ENCODE measurements at regions not wholly inside any gene's neighbourhood (a gene's known extent, or its start where the extent isn't known, plus 50 kb on each side); places are given as distances from the start of the nearest gene placed in this dataset.

DNA sequence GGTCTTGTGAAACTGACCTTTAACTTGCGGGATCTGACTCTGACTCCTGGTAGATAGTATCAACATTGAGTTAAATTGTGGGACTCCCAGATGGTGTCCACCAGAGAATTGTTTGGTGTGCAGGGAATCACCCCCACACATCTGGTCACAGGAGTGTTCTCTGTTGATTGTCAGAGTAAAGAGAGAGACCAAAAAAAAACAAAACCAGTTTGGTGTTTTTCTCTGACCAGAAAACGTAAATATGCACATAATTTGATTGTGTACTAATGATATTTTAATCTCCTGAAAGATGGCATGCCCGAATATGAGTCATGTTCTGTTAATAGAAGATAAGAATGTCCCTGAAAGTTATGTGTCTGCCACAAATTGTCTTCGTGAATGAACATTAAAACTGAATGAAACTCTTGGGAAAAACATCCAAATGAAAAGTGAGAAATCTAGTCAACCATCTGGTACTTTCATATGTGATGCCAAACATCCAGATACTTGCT, 118.5 kb upstream of the GPC6 start:
- WGBS (ENCODE audit: missing lambda C conversion rate), result 5% methylated on average over 4 of the region's 4 CpGs

DNA sequence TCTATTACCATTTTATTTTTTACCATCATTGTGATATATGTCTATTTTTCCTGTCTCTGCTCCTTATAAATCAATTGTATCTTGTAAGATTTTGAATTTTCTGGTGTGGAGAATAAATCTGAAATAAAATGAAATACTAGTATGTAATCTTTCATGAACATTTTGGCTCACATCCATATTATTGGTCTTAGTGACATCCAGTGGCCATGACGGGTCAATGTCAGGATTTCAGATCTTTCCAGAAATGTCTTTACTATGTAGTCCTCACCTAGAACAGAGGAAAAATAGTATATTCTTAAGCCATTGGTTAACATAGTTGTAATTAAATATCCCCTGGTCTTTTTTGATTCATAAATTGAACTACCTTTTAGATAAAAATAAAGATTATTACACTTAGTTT, 109.8 kb upstream of the GPC6 start:
- no peak overlapping the region for H3K27ac ChIP-seq
- TF ChIP-seq SMC3 (IDR thresholded peaks at IDR 0.05) (no peak), FOSB (CRISPR knock-in tag; IDR thresholded peaks at IDR 0.05) (no peak), KDM1A (IDR thresholded peaks at IDR 0.05; ENCODE audit: low read depth) (no peak), CBX2 (IDR thresholded peaks at IDR 0.05; ENCODE audit: borderline replicate concordance, low read depth) (no peak)
- TF ChIP-seq, protein P1, sequence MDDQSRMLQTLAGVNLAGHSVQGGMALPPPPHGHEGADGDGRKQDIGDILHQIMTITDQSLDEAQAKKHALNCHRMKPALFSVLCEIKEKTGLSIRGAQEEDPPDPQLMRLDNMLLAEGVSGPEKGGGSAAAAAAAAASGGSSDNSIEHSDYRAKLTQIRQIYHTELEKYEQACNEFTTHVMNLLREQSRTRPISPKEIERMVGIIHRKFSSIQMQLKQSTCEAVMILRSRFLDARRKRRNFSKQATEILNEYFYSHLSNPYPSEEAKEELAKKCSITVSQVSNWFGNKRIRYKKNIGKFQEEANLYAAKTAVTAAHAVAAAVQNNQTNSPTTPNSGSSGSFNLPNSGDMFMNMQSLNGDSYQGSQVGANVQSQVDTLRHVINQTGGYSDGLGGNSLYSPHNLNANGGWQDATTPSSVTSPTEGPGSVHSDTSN (IDR thresholded peaks at IDR 0.05), result no peak
- no peaks in the 10 kb centered on the region for H3K9me3 ChIP-seq
- DNase-seq (ENCODE audit: low read depth in 1 of 2, low spot score in 1 of 2) (no peak), FAIRE-seq (no peak), ATAC-seq (no peak)
- H3K4me1 ChIP-seq, result no peaks in the 10 kb centered on the region
- 32% methylated on average over 1 of the region's 1 CpG for WGBS (ENCODE audit: missing lambda C conversion rate)
- POLR2A ChIA-PET, result no interaction called here
- H3K4me3 ChIP-seq, result no peak overlapping the region
- CTCF ChIA-PET, result no interaction called here
- no peak overlapping the region for H3K4me2 ChIP-seq

More for the DNA sequence above, 118.5 kb upstream of the GPC6 start:
- no peak overlapping the region for H3K4me3 ChIP-seq
- POLR2A ChIA-PET, result interaction anchor here (0.6 kb wide), 1 partner anchor 19 kb away, joined by 3 read pairs; no protein-coding TSS in a partner anchor
- DNase-seq (ENCODE audit: low read depth in 1 of 2, low spot score in 1 of 2) (no peak), ATAC-seq (no peak), FAIRE-seq (no peak)
- H3K4me1 ChIP-seq, result no peaks in the 10 kb centered on the region
- no peak overlapping the region for H3K4me2 ChIP-seq
- TF ChIP-seq, protein P2, sequence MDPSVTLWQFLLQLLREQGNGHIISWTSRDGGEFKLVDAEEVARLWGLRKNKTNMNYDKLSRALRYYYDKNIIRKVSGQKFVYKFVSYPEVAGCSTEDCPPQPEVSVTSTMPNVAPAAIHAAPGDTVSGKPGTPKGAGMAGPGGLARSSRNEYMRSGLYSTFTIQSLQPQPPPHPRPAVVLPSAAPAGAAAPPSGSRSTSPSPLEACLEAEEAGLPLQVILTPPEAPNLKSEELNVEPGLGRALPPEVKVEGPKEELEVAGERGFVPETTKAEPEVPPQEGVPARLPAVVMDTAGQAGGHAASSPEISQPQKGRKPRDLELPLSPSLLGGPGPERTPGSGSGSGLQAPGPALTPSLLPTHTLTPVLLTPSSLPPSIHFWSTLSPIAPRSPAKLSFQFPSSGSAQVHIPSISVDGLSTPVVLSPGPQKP (IDR thresholded peaks at IDR 0.05; ENCODE audit: low read depth, low read length), result no peak
- TF ChIP-seq FOXS1 (CRISPR knock-in tag; IDR thresholded peaks at IDR 0.05) (no peak), HOXA7 (CRISPR knock-in tag; IDR thresholded peaks at IDR 0.05) (no peak), ZC3H11A (IDR thresholded peaks at IDR 0.05) (no peak), HDAC2 (IDR thresholded peaks at IDR 0.05) (no peak), EHMT2 (IDR thresholded peaks at IDR 0.05; ENCODE audit: low read depth) (no peak), EP300 (IDR thresholded peaks at IDR 0.05) (no peak), BHLHE40 (IDR thresholded peaks at IDR 0.05; ENCODE audit: low read depth, low read length) (no peak), FOSB (CRISPR knock-in tag; IDR thresholded peaks at IDR 0.05) (no peak), CBX8 (IDR thresholded peaks at IDR 0.05) (no peak), FOSL2 (IDR thresholded peaks at IDR 0.05) (no peak), FOSL2 (CRISPR knock-in tag; IDR thresholded peaks at IDR 0.05) (no peak), ZSCAN20 (CRISPR knock-in tag; IDR thresholded peaks at IDR 0.05) (no peak), MYC (IDR thresholded peaks at IDR 0.05; ENCODE audit: borderline replicate concordance, low read length) (no peak)
- TF ChIP-seq, protein P3, sequence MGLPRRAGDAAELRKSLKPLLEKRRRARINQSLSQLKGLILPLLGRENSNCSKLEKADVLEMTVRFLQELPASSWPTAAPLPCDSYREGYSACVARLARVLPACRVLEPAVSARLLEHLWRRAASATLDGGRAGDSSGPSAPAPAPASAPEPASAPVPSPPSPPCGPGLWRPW (IDR thresholded peaks at IDR 0.05), result no peak
- TF ChIP-seq, protein P4, sequence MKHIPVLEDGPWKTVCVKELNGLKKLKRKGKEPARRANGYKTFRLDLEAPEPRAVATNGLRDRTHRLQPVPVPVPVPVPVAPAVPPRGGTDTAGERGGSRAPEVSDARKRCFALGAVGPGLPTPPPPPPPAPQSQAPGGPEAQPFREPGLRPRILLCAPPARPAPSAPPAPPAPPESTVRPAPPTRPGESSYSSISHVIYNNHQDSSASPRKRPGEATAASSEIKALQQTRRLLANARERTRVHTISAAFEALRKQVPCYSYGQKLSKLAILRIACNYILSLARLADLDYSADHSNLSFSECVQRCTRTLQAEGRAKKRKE (CRISPR knock-in tag; IDR thresholded peaks at IDR 0.05; ENCODE audit: low read depth), result no peak
- CTCF ChIA-PET, result no interaction called here
- no peaks in the 10 kb centered on the region for H3K9me3 ChIP-seq
- H3K27ac ChIP-seq, result no peak overlapping the region

DNA sequence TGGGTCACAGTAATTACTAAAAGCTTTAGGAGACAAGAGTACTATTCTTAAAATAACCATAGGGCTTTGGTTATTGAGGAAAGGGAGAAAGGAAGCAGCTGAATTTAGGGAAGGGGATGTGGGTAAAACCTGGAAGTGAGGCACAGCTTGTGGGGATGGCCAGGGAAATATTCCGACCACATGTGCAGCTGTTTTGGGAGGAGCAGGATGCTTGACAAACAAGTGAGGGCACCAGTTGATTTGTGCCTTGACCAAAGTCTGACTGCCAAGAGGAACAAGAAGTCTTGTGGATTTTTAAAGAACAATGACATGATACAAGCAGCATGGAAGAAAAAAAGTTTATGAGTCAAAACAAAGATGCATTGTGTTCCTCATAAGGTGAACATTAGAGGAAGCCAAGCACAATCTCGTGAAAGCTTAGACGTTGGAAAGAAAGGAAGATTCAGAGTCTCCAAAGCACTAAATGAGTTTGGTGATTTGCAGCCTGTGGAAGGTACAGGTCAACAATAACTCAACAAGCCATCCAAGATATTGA, 108.5 kb upstream of the GPC6 start:
- Histone ChIP-seq H3K9me3 (no peaks in the 10 kb centered on the region), H3K4me1 (no peaks in the 10 kb centered on the region), H3K4me3 (no peak overlapping the region), H3K4me2 (no peak overlapping the region), H3K27ac (no peak overlapping the region)
- 13% methylated on average over 3 of the region's 3 CpGs for WGBS (ENCODE audit: missing lambda C conversion rate)
- ChIA-PET POLR2A (no interaction called here), CTCF (no interaction called here)
- TF ChIP-seq GATA3 (IDR thresholded peaks at IDR 0.05; ENCODE audit: borderline replicate concordance) (no peak), MAFK (IDR thresholded peaks at IDR 0.05; ENCODE audit: partially characterized antibody) (no peak), FOSL2 (IDR thresholded peaks at IDR 0.05) (no peak), FOSL2 (CRISPR knock-in tag; IDR thresholded peaks at IDR 0.05) (no peak), EHMT2 (IDR thresholded peaks at IDR 0.05; ENCODE audit: low read depth) (no peak), ESRRA (IDR thresholded peaks at IDR 0.05; ENCODE audit: borderline replicate concordance, low read length) (no peak), CEBPB (IDR thresholded peaks at IDR 0.05) (no peak), MYC (IDR thresholded peaks at IDR 0.05; ENCODE audit: borderline replicate concordance, low read length) (no peak), FOSB (CRISPR knock-in tag; IDR thresholded peaks at IDR 0.05) (no peak), KDM5A (IDR thresholded peaks at IDR 0.05) (no peak), RARB (CRISPR knock-in tag; IDR thresholded peaks at IDR 0.05) (no peak), ZFP36 (IDR thresholded peaks at IDR 0.05; ENCODE audit: borderline replicate concordance, partially characterized antibody) (no peak), HOXB5 (CRISPR knock-in tag; IDR thresholded peaks at IDR 0.05) (no peak), HOXA7 (CRISPR knock-in tag; IDR thresholded peaks at IDR 0.05) (no peak), RNF2 (IDR thresholded peaks at IDR 0.05; ENCODE audit: borderline replicate concordance, low read depth) (no peak), ZNF302 (CRISPR knock-in tag; IDR thresholded peaks at IDR 0.05) (no peak), ZC3H11A (IDR thresholded peaks at IDR 0.05) (no peak)
- TF ChIP-seq, protein P5, sequence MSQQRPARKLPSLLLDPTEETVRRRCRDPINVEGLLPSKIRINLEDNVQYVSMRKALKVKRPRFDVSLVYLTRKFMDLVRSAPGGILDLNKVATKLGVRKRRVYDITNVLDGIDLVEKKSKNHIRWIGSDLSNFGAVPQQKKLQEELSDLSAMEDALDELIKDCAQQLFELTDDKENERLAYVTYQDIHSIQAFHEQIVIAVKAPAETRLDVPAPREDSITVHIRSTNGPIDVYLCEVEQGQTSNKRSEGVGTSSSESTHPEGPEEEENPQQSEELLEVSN (IDR thresholded peaks at IDR 0.05; ENCODE audit: borderline replicate concordance, low read depth), result no peak
- no peak for DNase-seq (ENCODE audit: low read depth in 1 of 2, low spot score in 1 of 2)
- ATAC-seq, result no peak
- FAIRE-seq, result no peak

Measured in A549 (cell line).